GM12872 (cell line): ENCODE measurements at regions not wholly inside any gene's neighbourhood (a gene's known extent, or its start where the extent isn't known, plus 50 kb on each side); places are given as distances from the start of the nearest gene placed in this dataset.

Source experiments
- TF ChIP-seq, protein P1 (sequence below): IDR thresholded peaks from 3 replicates; pipeline ENCODE4 v1.5.1; 2011; ENCODE audit warnings: low read depth, mild to moderate bottlenecking, low read length, moderate library complexity; ENCODE audit not compliant: insufficient read depth

GRCh38 chr14:86388216-86388615 is 858.3 kb downstream of the FLRT2 start:
- TF ChIP-seq, protein P1, sequence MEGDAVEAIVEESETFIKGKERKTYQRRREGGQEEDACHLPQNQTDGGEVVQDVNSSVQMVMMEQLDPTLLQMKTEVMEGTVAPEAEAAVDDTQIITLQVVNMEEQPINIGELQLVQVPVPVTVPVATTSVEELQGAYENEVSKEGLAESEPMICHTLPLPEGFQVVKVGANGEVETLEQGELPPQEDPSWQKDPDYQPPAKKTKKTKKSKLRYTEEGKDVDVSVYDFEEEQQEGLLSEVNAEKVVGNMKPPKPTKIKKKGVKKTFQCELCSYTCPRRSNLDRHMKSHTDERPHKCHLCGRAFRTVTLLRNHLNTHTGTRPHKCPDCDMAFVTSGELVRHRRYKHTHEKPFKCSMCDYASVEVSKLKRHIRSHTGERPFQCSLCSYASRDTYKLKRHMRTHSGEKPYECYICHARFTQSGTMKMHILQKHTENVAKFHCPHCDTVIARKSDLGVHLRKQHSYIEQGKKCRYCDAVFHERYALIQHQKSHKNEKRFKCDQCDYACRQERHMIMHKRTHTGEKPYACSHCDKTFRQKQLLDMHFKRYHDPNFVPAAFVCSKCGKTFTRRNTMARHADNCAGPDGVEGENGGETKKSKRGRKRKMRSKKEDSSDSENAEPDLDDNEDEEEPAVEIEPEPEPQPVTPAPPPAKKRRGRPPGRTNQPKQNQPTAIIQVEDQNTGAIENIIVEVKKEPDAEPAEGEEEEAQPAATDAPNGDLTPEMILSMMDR = no peak

DNA sequence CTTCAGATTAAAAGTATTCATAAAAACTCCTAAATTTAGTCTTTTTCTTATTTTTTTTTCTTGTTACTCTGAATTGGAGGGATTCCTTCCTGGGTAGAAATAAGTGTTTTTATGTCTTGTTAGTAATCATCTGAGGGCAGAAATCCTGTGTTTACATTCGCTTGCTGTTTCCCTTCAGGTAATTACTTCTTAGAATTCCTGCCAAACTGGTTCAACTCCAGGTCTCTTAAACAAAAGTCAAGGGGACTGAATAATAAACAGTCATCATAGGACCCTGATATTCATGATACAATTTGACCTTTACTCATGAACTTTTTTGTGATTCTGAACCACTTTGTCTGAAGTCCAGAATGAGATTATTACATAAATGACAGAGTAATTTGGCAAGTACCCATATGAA is 843.9 kb downstream of the FLRT2 start:
- TF ChIP-seq, protein P1 = no peak

GRCh38 chr14:86372402-86372801 is 842.5 kb downstream of the FLRT2 start:
- TF ChIP-seq, protein P1 = no peak

DNA sequence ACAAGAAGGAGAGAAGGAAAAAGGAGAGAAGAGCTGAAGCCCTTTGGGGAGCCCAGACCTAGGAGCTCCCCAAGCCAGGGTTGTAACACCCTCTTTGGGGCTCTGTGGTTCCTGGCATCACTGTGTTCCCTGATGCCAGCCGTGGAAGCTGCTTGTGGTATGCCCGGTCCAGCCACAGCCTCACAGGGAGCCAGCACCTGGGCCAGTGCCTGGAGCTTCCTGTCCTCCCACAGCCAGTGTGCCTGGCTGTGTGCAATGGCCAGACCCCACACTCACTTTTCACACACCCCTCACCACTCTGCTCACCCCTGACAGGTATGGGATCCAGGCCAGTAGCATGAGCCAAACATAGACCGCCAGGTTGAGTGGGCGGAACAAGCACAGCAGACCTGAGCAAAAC is 834.7 kb downstream of the FLRT2 start:
- TF ChIP-seq, protein P1 = no peak

DNA sequence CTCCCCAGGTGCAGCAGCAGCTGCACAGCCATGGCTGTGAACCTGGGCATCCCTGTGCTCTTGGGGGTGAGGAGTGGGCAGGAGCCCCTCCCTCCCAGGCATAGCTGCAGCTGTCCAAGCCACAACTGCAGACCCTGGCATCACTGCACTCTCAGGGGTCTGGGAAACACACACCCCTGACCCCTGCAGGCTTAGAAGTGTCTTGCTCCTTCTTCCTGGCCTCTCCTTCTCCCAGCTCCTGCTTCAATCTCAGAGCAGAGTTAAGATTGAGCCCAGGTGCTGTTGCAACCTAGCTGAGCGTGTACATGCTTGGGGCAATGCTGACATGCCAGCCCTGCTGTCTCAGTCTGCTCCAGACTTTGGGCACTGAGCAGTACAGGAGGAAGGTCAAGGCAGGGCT is 833.6 kb downstream of the FLRT2 start:
- TF ChIP-seq, protein P1 = no peak

GRCh38 chr14:86363047-86363446 is 833.1 kb downstream of the FLRT2 start:
- TF ChIP-seq, protein P1 = no peak

DNA sequence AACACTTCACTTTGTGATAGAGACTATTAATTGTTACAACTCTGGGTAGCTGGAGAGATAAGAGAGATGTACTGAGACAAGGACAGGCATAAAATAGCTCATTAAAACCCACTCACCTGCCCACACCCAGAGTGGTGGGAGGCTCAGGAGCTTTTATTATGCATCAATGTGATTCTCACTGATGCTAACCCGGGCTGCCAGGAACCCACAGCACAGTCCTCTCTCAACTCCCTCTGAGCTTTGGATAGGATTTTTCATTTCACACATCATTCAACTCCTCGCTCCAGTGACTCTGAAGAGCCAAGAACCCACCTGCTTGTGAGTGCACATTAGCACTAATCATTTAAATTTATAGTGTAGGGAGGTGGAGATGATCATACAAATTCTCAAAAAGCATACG is 827.9 kb downstream of the FLRT2 start:
- TF ChIP-seq, protein P1 = no peak

DNA sequence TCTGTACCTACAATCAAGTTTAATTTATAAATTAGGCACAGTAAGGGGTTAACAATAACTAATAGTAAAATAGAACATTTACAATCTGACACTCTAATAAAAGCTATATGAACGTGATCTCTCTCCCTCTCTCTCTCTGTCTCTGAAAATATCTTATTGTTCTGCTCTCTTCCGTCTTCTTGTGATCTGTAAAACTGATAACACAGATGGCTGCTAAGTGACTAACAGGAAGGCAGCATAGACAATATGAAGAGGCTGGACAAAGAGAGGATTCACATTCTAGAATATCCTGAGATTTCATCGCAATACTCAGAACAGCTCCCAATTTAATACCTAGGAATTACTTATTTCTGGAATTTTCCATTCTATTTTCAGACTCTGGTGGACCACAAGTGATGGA is 827.2 kb downstream of the FLRT2 start:
- TF ChIP-seq, protein P1 = no peak
